SK-N-SH treated with all-trans-retinoic acid at 6 μM for 48 hours (cell line): ENCODE measurements at regions not wholly inside any gene's neighbourhood (a gene's known extent, or its start where the extent isn't known, plus 50 kb on each side); places are given as distances from the start of the nearest gene placed in this dataset.

Experiments used
- ARNTL ChIP-seq: fragments of 450-650 bp; formaldehyde crosslinking; IDR thresholded peaks from 2 replicates; pipeline ENCODE4 v1.5.0; 2020; ENCODE audit warnings: low read depth, mild to moderate bottlenecking, moderate library complexity, borderline replicate concordance
- CSRNP3 ChIP-seq: fragments of 250-450 bp; sonication (Bioruptor Pico); IDR thresholded peaks from 2 replicates; pipeline ENCODE4 v1.5.1; 2021; ENCODE audit warnings: mild to moderate bottlenecking, moderate library complexity
- GLIS3 ChIP-seq: fragments of 250-450 bp; sonication (Bioruptor Pico); IDR thresholded peaks from 2 replicates; pipeline ENCODE4 v1.5.0; 2020; ENCODE audit warnings: mild to moderate bottlenecking, moderate library complexity
- ZFP3 ChIP-seq: fragments of 250-450 bp; sonication (Bioruptor Pico); IDR thresholded peaks from 2 replicates; pipeline ENCODE4 v1.5.0; 2020; ENCODE audit warnings: mild to moderate bottlenecking, moderate library complexity
- ZFP30 ChIP-seq: fragments of 450-650 bp; formaldehyde crosslinking; IDR thresholded peaks from 2 replicates; pipeline ENCODE4 v1.5.0; 2022; ENCODE audit warnings: mild to moderate bottlenecking, moderate library complexity
- ZNF565 ChIP-seq: fragments of 450-650 bp; formaldehyde crosslinking; conservative IDR thresholded peaks from 2 replicates; pipeline ENCODE4 v1.5.0; 2020; ENCODE audit warnings: low read depth, mild to moderate bottlenecking, moderate library complexity
- TF ChIP-seq, protein P1 (sequence below): fragments of 250-450 bp; sonication (Bioruptor Pico); IDR thresholded peaks from 2 replicates; pipeline ENCODE4 v1.5.0; 2020; ENCODE audit warnings: mild to moderate bottlenecking, moderate library complexity
- TF ChIP-seq, protein P2 (sequence below): fragments of 250-450 bp; sonication (Bioruptor Pico); IDR thresholded peaks from 2 replicates; pipeline ENCODE4 v1.5.1; 2020; ENCODE audit warnings: low read depth, mild to moderate bottlenecking, moderate library complexity

GRCh38 chr10:33478089-33478674, 143.7 kb upstream of the NRP1 start:
- no peak for TF ChIP-seq ARNTL (CRISPR knock-in tag)
- TF ChIP-seq, protein P1, sequence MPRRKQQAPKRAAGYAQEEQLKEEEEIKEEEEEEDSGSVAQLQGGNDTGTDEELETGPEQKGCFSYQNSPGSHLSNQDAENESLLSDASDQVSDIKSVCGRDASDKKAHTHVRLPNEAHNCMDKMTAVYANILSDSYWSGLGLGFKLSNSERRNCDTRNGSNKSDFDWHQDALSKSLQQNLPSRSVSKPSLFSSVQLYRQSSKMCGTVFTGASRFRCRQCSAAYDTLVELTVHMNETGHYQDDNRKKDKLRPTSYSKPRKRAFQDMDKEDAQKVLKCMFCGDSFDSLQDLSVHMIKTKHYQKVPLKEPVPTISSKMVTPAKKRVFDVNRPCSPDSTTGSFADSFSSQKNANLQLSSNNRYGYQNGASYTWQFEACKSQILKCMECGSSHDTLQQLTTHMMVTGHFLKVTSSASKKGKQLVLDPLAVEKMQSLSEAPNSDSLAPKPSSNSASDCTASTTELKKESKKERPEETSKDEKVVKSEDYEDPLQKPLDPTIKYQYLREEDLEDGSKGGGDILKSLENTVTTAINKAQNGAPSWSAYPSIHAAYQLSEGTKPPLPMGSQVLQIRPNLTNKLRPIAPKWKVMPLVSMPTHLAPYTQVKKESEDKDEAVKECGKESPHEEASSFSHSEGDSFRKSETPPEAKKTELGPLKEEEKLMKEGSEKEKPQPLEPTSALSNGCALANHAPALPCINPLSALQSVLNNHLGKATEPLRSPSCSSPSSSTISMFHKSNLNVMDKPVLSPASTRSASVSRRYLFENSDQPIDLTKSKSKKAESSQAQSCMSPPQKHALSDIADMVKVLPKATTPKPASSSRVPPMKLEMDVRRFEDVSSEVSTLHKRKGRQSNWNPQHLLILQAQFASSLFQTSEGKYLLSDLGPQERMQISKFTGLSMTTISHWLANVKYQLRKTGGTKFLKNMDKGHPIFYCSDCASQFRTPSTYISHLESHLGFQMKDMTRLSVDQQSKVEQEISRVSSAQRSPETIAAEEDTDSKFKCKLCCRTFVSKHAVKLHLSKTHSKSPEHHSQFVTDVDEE = no peak
- no peak for TF ChIP-seq ZNF565 (CRISPR knock-in tag)
- TF ChIP-seq CSRNP3 (CRISPR knock-in tag) = no peak
- TF ChIP-seq ZFP3 (CRISPR knock-in tag) = no peak
- TF ChIP-seq ZFP30 (CRISPR knock-in tag) = no peak
- TF ChIP-seq, protein P2, sequence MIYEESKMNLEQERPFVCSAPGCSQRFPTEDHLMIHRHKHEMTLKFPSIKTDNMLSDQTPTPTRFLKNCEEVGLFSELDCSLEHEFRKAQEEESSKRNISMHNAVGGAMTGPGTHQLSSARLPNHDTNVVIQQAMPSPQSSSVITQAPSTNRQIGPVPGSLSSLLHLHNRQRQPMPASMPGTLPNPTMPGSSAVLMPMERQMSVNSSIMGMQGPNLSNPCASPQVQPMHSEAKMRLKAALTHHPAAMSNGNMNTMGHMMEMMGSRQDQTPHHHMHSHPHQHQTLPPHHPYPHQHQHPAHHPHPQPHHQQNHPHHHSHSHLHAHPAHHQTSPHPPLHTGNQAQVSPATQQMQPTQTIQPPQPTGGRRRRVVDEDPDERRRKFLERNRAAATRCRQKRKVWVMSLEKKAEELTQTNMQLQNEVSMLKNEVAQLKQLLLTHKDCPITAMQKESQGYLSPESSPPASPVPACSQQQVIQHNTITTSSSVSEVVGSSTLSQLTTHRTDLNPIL = no peak
- TF ChIP-seq GLIS3 = no peak
